T-cell (primary cell): ENCODE measurements at regions not wholly inside any gene's neighbourhood (a gene's known extent, or its start where the extent isn't known, plus 50 kb on each side); places are given as distances from the start of the nearest gene placed in this dataset.

Experiments used
- ATAC-seq, 4 experiments: fragments of 200-7000 bp in 3 of 4; fragments of 150-1000 bp in 1 of 4; cut with Tn5 transposase; replicated peaks in 1 of 4; 1 replicate in 3 of 4; 2 replicates in 1 of 4; pipeline ENCODE4 v1.10.0; 2021; ENCODE audit warnings: moderate library complexity in 3 of 4, mild to moderate bottlenecking in 2 of 4, moderate number of reproducible peaks in 1 of 4
- CTCF ChIA-PET, 2 donors: fragments of 300-600 bp; sonication (Branson Sonifier 250); formaldehyde crosslinking; loops; one replicate each; lab custom pipeline; 2022; ENCODE audit warnings: antibody characterized with exemption in 2 of 2; lab: Charles Lee
- POLR2A ChIA-PET, 2 donors: fragments of 300-600 bp; sonication (Branson Sonifier 250); formaldehyde crosslinking; loops; one replicate each; lab custom pipeline; 2022; ENCODE audit warnings: antibody characterized with exemption in 2 of 2; lab: Charles Lee
- DNase-seq, 35 experiments: peaks; one replicate each; pipeline versions ENCODE4 v3.0.0 to v3.0.0-alpha.2; 2013 to 2023
- H3K27ac ChIP-seq: one replicate; pipeline ENCODE4 v1.5.1; 2013; ENCODE audit warnings: low read length
- H3K27me3 ChIP-seq, 2 experiments: replicated peaks in 1 of 2; 1 replicate in 1 of 2; 2 replicates in 1 of 2; pipeline versions ENCODE4 v1.6.1 to v1.7.0; 2013; ENCODE audit warnings: low read length in 1 of 2, mixed read lengths in 1 of 2; ENCODE audit not compliant: control insufficient read depth in 2 of 2, insufficient read depth in 2 of 2; ENCODE audit errors: extremely low read depth in 1 of 2
- H3K36me3 ChIP-seq, 2 donors: 1 replicate in 1 of 2; 2 replicates in 1 of 2; pipeline versions ENCODE4 v1.6.1 to v1.7.0; 2013; ENCODE audit warnings: low read length in 1 of 2; ENCODE audit not compliant: control insufficient read depth in 2 of 2, insufficient read depth in 1 of 2; ENCODE audit errors: extremely low read depth in 1 of 2
- H3K4me1 ChIP-seq, 2 experiments: 1 replicate in 1 of 2; 2 replicates in 1 of 2; pipeline versions ENCODE4 v1.6.1 to v1.7.0; 2013; ENCODE audit warnings: low read length in 2 of 2, mixed read lengths in 1 of 2; ENCODE audit not compliant: insufficient read depth in 2 of 2, control insufficient read depth in 1 of 2; ENCODE audit errors: extremely low read depth in 1 of 2
- H3K4me3 ChIP-seq, 2 donors: 1 replicate in 1 of 2; 2 replicates in 1 of 2; pipeline versions ENCODE4 v1.5.1 to v1.7.0; 2013; ENCODE audit warnings: mild to moderate bottlenecking in 2 of 2, low read length in 1 of 2, moderate library complexity in 1 of 2; ENCODE audit not compliant: control insufficient read depth in 1 of 2; ENCODE audit errors: extremely low read depth in 1 of 2
- H3K9me3 ChIP-seq: 2 replicates; pipeline ENCODE4 v1.7.0; 2013
- H3K27ac Mint-ChIP-seq, 2 donors: one replicate each; pipeline ENCODE4 v1.8.0; 2020 to 2021; ENCODE audit warnings: mild to moderate bottlenecking in 2 of 2, mixed read lengths in 2 of 2
- H3K27me3 Mint-ChIP-seq, 2 donors: one replicate each; pipeline ENCODE4 v1.8.0; 2021 to 2022; ENCODE audit warnings: mixed read lengths in 2 of 2
- H3K36me3 Mint-ChIP-seq: one replicate; pipeline ENCODE4 v1.8.0; 2021; ENCODE audit warnings: mixed read lengths
- H3K4me1 Mint-ChIP-seq, 3 donors: one replicate each; pipeline ENCODE4 v1.8.0; 2020 to 2022; ENCODE audit warnings: mixed read lengths in 3 of 3, mild to moderate bottlenecking in 1 of 3
- H3K4me3 Mint-ChIP-seq, 3 donors: one replicate each; pipeline ENCODE4 v1.8.0; 2020 to 2022; ENCODE audit warnings: mild to moderate bottlenecking in 3 of 3, mixed read lengths in 3 of 3, moderate library complexity in 3 of 3
- H3K9me3 Mint-ChIP-seq, 3 donors: one replicate each; pipeline ENCODE4 v1.8.0; 2020 to 2022; ENCODE audit warnings: mixed read lengths in 3 of 3
- WGBS: methylation state at CpG from one replicate; pipeline ENCODE4 v1.1.5; 2013; ENCODE audit warnings: missing lambda C conversion rate; ENCODE audit not compliant: insufficient coverage; 5-methylcytosine and 5-hydroxymethylcytosine counted together

- Mint-ChIP-seq H3K9me3 (no peaks in the 10 kb centered on the region), H3K36me3 (no peaks in the 10 kb centered on the region), H3K4me3 (no peak overlapping the region), H3K27ac (no peak overlapping the region), H3K27me3 (peaks cover 0 to 2% of the 10 kb centered on the region in 2 donors), H3K4me1 (no peaks in the 10 kb centered on the region)
- WGBS: no CpG with 5 or more reads among the region's 6 CpGs
- H3K27me3 ChIP-seq: no peaks in the 10 kb centered on the region
- H3K4me3 ChIP-seq: no peak overlapping the region
- no peaks in the 10 kb centered on the region for H3K9me3 ChIP-seq
- H3K27ac ChIP-seq: no peak overlapping the region
- ATAC-seq (no peak), DNase-seq (no peak)
- no peaks in the 10 kb centered on the region for H3K4me1 ChIP-seq
- H3K36me3 ChIP-seq: no peaks in the 10 kb centered on the region
- CTCF ChIA-PET: no interaction called here
- POLR2A ChIA-PET: no interaction called here
Measured at GRCh38 chrY:15465880-15466279, 941.6 kb downstream of the NLGN4Y start.

- DNase-seq (no peak), ATAC-seq (no peak)
- ChIA-PET POLR2A (no interaction called here), CTCF (no interaction called here)
- no peak overlapping the region for H3K27ac ChIP-seq
- H3K9me3 ChIP-seq: no peaks in the 10 kb centered on the region
- 100% methylated on average over 2 of the region's 5 CpGs for WGBS
- no peaks in the 10 kb centered on the region for H3K36me3 ChIP-seq
- no peak overlapping the region for H3K4me3 Mint-ChIP-seq
- H3K27ac Mint-ChIP-seq: no peak overlapping the region
- H3K27me3 Mint-ChIP-seq: peaks cover 0 to 2% of the 10 kb centered on the region in 2 donors
- no peak overlapping the region for H3K4me3 ChIP-seq
- H3K4me1 Mint-ChIP-seq: no peaks in the 10 kb centered on the region
- H3K4me1 ChIP-seq: no peaks in the 10 kb centered on the region
- no peaks in the 10 kb centered on the region for H3K36me3 Mint-ChIP-seq
- H3K9me3 Mint-ChIP-seq: no peaks in the 10 kb centered on the region
- no peaks in the 10 kb centered on the region for H3K27me3 ChIP-seq
Measured at GRCh38 chrY:15466891-15467290, 942.6 kb downstream of the NLGN4Y start.

DNA sequence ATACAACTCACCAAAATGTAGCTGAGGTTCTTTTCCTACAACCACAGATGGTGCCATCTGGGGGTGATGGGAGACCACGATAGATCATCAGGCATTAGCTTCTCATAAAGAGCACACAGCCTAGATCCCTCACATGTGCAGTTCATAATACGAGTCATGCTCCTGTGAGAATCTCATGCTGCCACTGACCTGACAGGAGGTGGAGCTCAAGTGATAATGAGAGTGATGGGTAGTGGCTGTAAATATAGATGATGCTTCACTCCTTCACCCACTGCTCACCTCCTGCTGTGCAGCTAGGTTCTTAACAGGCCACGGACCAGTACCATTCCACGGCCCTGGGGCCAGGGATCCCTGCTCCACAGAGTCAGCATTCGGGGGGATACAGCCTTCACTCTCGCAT is 943.8 kb downstream of the NLGN4Y start:
- POLR2A ChIA-PET: no interaction called here
- Histone ChIP-seq H3K9me3 (no peaks in the 10 kb centered on the region), H3K4me1 (no peaks in the 10 kb centered on the region), H3K36me3 (no peaks in the 10 kb centered on the region), H3K27me3 (no peaks in the 10 kb centered on the region), H3K27ac (no peak overlapping the region), H3K4me3 (no peak overlapping the region)
- no peak overlapping the region for H3K4me3 Mint-ChIP-seq
- 92% methylated on average over 2 of the region's 6 CpGs for WGBS
- peaks cover 0 to 2% of the 10 kb centered on the region in 2 donors for H3K27me3 Mint-ChIP-seq
- H3K9me3 Mint-ChIP-seq: no peaks in the 10 kb centered on the region
- no peak overlapping the region for H3K27ac Mint-ChIP-seq
- H3K36me3 Mint-ChIP-seq: no peaks in the 10 kb centered on the region
- CTCF ChIA-PET: no interaction called here
- no peaks in the 10 kb centered on the region for H3K4me1 Mint-ChIP-seq
- ATAC-seq (no peak), DNase-seq (no peak)

- no peaks in the 10 kb centered on the region for H3K27me3 Mint-ChIP-seq
Measured at GRCh38 chrY:15471371-15471770, 947.0 kb downstream of the NLGN4Y start.

DNA sequence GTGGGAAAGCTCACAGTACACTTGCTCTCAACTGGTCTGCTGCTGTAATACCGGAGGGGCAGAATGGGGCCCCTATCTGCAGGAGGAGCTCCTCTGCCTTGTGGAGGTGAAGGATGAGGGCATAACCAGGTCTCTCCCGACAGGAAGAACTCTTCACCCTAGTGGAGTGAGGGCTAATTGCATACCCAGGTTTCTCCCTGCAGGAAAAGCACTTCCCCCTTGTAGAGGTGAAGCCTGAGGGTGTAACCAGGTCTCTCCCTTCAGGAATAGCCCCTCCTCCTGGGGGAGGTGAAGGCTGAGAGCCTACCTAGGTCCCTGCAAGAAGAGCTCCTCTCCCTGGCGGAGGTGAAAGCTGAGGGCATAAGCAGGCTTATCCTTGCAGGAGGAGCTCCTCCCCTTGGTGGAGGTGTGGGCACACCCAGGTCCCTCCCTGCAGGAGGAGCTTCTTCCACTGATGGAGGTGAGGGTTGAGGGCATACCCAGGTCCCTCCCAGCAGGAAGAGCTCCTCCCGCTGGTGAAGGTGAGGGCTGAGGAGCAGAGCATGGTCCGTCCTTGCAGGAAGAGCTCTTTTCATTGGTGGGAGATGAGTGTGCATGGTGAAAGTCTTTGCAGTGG is 954.1 kb downstream of the NLGN4Y start:
- H3K27ac ChIP-seq: no peak overlapping the region
- DNase-seq (no peak), ATAC-seq (no peak)
- ChIA-PET POLR2A (no interaction called here), CTCF (no interaction called here)
- no CpG with 5 or more reads among the region's 5 CpGs for WGBS
- Mint-ChIP-seq H3K4me3 (no peak overlapping the region), H3K4me1 (no peaks in the 10 kb centered on the region), H3K27ac (no peak overlapping the region), H3K27me3 (no peaks in the 10 kb centered on the region), H3K36me3 (no peaks in the 10 kb centered on the region), H3K9me3 (no peaks in the 10 kb centered on the region)
- H3K27me3 ChIP-seq: peaks cover 0 to 3% of the 10 kb centered on the region in 2 experiments
- no peaks in the 10 kb centered on the region for H3K36me3 ChIP-seq
- H3K4me3 ChIP-seq: no peak overlapping the region
- H3K4me1 ChIP-seq: no peaks in the 10 kb centered on the region
- no peaks in the 10 kb centered on the region for H3K9me3 ChIP-seq

More at GRCh38 chrY:15471371-15471770, 947.0 kb downstream of the NLGN4Y start:
- ATAC-seq (no peak), DNase-seq (no peak)
- H3K9me3 ChIP-seq: no peaks in the 10 kb centered on the region
- Mint-ChIP-seq H3K9me3 (no peaks in the 10 kb centered on the region), H3K4me1 (no peaks in the 10 kb centered on the region), H3K27ac (no peak overlapping the region), H3K4me3 (no peak overlapping the region), H3K36me3 (no peaks in the 10 kb centered on the region)
- ChIA-PET POLR2A (no interaction called here), CTCF (no interaction called here)
- no peaks in the 10 kb centered on the region for H3K27me3 ChIP-seq
- H3K27ac ChIP-seq: no peak overlapping the region
- no peak overlapping the region for H3K4me3 ChIP-seq
- WGBS: no CpG with 5 or more reads among the region's 1 CpG
- H3K36me3 ChIP-seq: no peaks in the 10 kb centered on the region
- no peaks in the 10 kb centered on the region for H3K4me1 ChIP-seq

- no peak overlapping the region for H3K27ac ChIP-seq
- H3K9me3 Mint-ChIP-seq: no peaks in the 10 kb centered on the region
- POLR2A ChIA-PET: no interaction called here
- H3K27me3 ChIP-seq: no peaks in the 10 kb centered on the region
- DNase-seq (no peak), ATAC-seq (no peak)
- H3K36me3 Mint-ChIP-seq: no peaks in the 10 kb centered on the region
- no peak overlapping the region for H3K27ac Mint-ChIP-seq
- H3K36me3 ChIP-seq: no peaks in the 10 kb centered on the region
- peaks cover 0 to 13% of the 10 kb centered on the region in 2 donors for H3K27me3 Mint-ChIP-seq
- H3K4me1 ChIP-seq: no peaks in the 10 kb centered on the region
- no peaks in the 10 kb centered on the region for H3K9me3 ChIP-seq
- no CpG with 5 or more reads among the region's 4 CpGs for WGBS
- H3K4me3 Mint-ChIP-seq: no peak overlapping the region
- H3K4me1 Mint-ChIP-seq: no peaks in the 10 kb centered on the region
- CTCF ChIA-PET: no interaction called here
- H3K4me3 ChIP-seq: no peak overlapping the region
Measured at GRCh38 chrY:15500536-15500935, 976.2 kb downstream of the NLGN4Y start.

DNA sequence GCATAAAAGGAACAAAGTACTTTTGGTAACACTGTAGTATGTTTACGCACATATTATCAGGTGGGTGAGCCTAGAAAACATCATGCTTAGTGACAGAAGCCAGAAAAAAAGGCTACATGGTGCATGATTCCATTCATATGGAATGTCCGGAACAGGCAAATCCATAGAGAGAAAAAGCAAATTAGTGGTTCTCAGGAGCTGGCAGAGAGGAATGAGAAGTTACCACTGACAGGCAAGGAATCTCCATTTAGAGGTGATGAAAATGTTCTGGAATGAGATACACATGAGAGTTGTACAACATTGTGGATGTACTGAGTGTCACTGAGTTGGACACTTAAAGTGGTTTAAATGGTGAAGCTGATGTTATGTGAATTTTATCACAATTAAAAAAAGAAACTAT is 976.9 kb downstream of the NLGN4Y start:
- H3K36me3 Mint-ChIP-seq: no peaks in the 10 kb centered on the region
- Histone ChIP-seq H3K9me3 (no peaks in the 10 kb centered on the region), H3K4me3 (no peak overlapping the region), H3K27ac (no peak overlapping the region), H3K4me1 (no peaks in the 10 kb centered on the region), H3K27me3 (no peaks in the 10 kb centered on the region), H3K36me3 (no peaks in the 10 kb centered on the region)
- ATAC-seq: no peak
- no peak overlapping the region for H3K4me3 Mint-ChIP-seq
- ChIA-PET CTCF (no interaction called here), POLR2A (no interaction called here)
- WGBS: 100% methylated on average over 2 of the region's 2 CpGs
- H3K9me3 Mint-ChIP-seq: no peaks in the 10 kb centered on the region
- DNase-seq: no peak
- no peak overlapping the region for H3K27ac Mint-ChIP-seq
- H3K4me1 Mint-ChIP-seq: no peaks in the 10 kb centered on the region
- peaks cover 0 to 13% of the 10 kb centered on the region in 2 donors for H3K27me3 Mint-ChIP-seq
